ENCODE measurements at regions not wholly inside any gene's neighbourhood (a gene's known extent, or its start where the extent isn't known, plus 50 kb on each side); places are given as distances from the start of the nearest gene placed in this dataset.

DNA sequence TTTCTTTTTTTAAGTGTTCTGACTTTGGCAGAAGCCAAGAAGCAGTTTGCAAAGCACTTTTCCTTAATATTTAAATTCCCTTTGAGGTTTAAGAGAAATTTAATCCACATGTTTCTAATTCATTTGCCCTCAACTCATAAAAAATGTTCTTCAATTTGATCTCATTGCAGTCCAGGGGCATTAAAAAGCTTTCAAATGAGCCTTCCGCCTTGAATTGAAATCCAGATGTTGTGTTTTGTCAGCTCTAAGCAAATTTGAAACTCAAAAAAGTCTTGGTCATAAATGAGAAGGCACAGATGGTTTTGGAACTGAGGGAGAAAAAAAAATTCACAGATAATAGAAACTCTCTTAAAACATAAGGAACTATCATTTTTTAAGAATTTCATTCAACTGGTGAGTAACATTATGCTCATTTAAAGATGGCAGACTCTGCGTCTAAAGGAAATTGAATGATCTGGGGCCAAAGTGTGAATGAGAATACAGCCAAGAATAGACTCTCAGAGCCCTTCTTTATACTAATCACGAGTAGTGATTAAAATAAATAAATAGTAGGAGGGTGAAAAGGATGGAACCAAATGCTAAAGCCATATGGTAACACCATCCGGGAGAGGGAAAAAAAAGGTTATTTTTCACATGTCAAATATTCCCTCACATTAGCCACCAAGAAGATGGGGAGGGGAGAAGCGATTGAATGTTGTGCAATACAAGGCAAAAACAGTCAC, 1304.7 kb downstream of the CDH8 start:
- TF ChIP-seq KDM5A (IDR thresholded peaks at IDR 0.05; ENCODE audit: borderline replicate concordance, low read length) (no peak), POLR2AphosphoS5 (IDR thresholded peaks at IDR 0.05; ENCODE audit: low read depth, low read length) (no peak), ZNF772 (CRISPR knock-in tag; IDR thresholded peaks at IDR 0.05) (no peak), JUND (CRISPR knock-in tag; IDR thresholded peaks at IDR 0.05) (no peak), HNF1A (IDR thresholded peaks at IDR 0.05; ENCODE audit: low read depth) (no peak), HNF1A (CRISPR knock-in tag; IDR thresholded peaks at IDR 0.05; ENCODE audit: borderline replicate concordance) (no peak), ZNF296 (CRISPR knock-in tag; conservative IDR thresholded peaks at IDR 0.05) (no peak), JUN (CRISPR knock-in tag; IDR thresholded peaks at IDR 0.05) (no peak), U2AF1 (optimal IDR thresholded peaks at IDR 0.05; ENCODE audit: low read depth, low read length) (no peak)
- TF ChIP-seq, protein P1, sequence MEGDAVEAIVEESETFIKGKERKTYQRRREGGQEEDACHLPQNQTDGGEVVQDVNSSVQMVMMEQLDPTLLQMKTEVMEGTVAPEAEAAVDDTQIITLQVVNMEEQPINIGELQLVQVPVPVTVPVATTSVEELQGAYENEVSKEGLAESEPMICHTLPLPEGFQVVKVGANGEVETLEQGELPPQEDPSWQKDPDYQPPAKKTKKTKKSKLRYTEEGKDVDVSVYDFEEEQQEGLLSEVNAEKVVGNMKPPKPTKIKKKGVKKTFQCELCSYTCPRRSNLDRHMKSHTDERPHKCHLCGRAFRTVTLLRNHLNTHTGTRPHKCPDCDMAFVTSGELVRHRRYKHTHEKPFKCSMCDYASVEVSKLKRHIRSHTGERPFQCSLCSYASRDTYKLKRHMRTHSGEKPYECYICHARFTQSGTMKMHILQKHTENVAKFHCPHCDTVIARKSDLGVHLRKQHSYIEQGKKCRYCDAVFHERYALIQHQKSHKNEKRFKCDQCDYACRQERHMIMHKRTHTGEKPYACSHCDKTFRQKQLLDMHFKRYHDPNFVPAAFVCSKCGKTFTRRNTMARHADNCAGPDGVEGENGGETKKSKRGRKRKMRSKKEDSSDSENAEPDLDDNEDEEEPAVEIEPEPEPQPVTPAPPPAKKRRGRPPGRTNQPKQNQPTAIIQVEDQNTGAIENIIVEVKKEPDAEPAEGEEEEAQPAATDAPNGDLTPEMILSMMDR (CRISPR knock-in tag; IDR thresholded peaks at IDR 0.05) = no peak

Data from HepG2 (cell line).